GM18873 (cell line): ENCODE measurements at regions not wholly inside any gene's neighbourhood (a gene's known extent, or its start where the extent isn't known, plus 50 kb on each side); places are given as distances from the start of the nearest gene placed in this dataset.
"Not testable (repeated sequence)": the region's sequence is repeated elsewhere in the genome, so short reads cannot be mapped to it uniquely, and the experiment has no call there.

ENCODE experiments used
- ATAC-seq: cut with Tn5 transposase; IDR thresholded peaks from one replicate; pipeline ENCODE4 v1.9.1; 2021; ENCODE audit warnings: mild to moderate bottlenecking, moderate library complexity, moderate number of reproducible peaks; ENCODE audit not compliant: unreplicated experiment, low FRiP score

- ATAC-seq, result no peak
These were observed 396.1 kb downstream of the VGLL3 start for GRCh38 chr3:86594838-86595237.

GRCh38 chr3:86578071-86578470, 412.9 kb downstream of the VGLL3 start:
- no peak for ATAC-seq

- ATAC-seq, result peak; percentile 50
These were observed 427.5 kb downstream of the VGLL3 start for GRCh38 chr3:86563400-86563970.

GRCh38 chr3:86562090-86562489, 428.9 kb downstream of the VGLL3 start:
- no peak for ATAC-seq

- no peak for ATAC-seq
These were observed 429.7 kb downstream of the VGLL3 start for GRCh38 chr3:86561215-86561614.

- no peak for ATAC-seq
These were observed 436.6 kb downstream of the VGLL3 start for GRCh38 chr3:86554383-86554782.

GRCh38 chr3:86547692-86548091, 443.3 kb downstream of the VGLL3 start:
- ATAC-seq, result no peak

- ATAC-seq, result no peak
These were observed 453.8 kb downstream of the VGLL3 start for GRCh38 chr3:86537171-86537570.

GRCh38 chr3:86519819-86520218, 471.1 kb downstream of the VGLL3 start:
- ATAC-seq, result no peak

- no peak for ATAC-seq
These were observed 509.3 kb downstream of the VGLL3 start for GRCh38 chr3:86481636-86482035.

GRCh38 chr3:86481031-86481430, 509.9 kb downstream of the VGLL3 start:
- no peak for ATAC-seq

- ATAC-seq, result no peak
These were observed 526.8 kb downstream of the VGLL3 start for GRCh38 chr3:86464180-86464579.

GRCh38 chr3:86451749-86452148, 539.2 kb downstream of the VGLL3 start:
- no peak for ATAC-seq

- ATAC-seq, result no peak
These were observed 552.4 kb downstream of the VGLL3 start for GRCh38 chr3:86438544-86438943.

- no peak for ATAC-seq
These were observed 563.6 kb downstream of the VGLL3 start for GRCh38 chr3:86427343-86427742.

GRCh38 chr3:86420990-86421739, 569.8 kb downstream of the VGLL3 start:
- no peak for ATAC-seq

GRCh38 chr3:86418861-86419260, 572.1 kb downstream of the VGLL3 start:
- ATAC-seq, result no peak

GRCh38 chr3:86416334-86416733, 574.6 kb downstream of the VGLL3 start:
- no peak for ATAC-seq

GRCh38 chr3:86413645-86414044, 577.3 kb downstream of the VGLL3 start:
- no peak for ATAC-seq

GRCh38 chr3:86410587-86410986, 580.4 kb downstream of the VGLL3 start:
- no peak for ATAC-seq

GRCh38 chr3:86389759-86390158, 601.2 kb downstream of the VGLL3 start:
- not testable (repeated sequence) for ATAC-seq

GRCh38 chr3:86388820-86389219, 602.1 kb downstream of the VGLL3 start:
- ATAC-seq, result no peak
